Neural cell (in vitro differentiated cells): ENCODE measurements at regions not wholly inside any gene's neighbourhood (a gene's known extent, or its start where the extent isn't known, plus 50 kb on each side); places are given as distances from the start of the nearest gene placed in this dataset.

ENCODE experiments used
- H2AFZ ChIP-seq: fragments of 200-600, 300-800 bp; sonication (generic), shearing (Covaris generic); 2 replicates; pipeline ENCODE4 v1.6.0; 2014; ENCODE audit warnings: low read depth, mild to moderate bottlenecking, antibody characterized with exemption, low read length, moderate library complexity
- H3F3A ChIP-seq: fragments of 200-600 bp; shearing (Covaris generic); 2 replicates; pipeline ENCODE4 v1.6.1; 2016; ENCODE audit warnings: mild to moderate bottlenecking, moderate library complexity, mixed read lengths, antibody characterized with exemption, low read length; ENCODE audit not compliant: insufficient read depth, poor library complexity, severe bottlenecking
- H3K27ac ChIP-seq: fragments of 200-600, 300-800 bp; sonication (generic), shearing (Covaris generic); 2 replicates; pipeline ENCODE4 v1.5.1; 2014; ENCODE audit warnings: mild to moderate bottlenecking, low read length, moderate library complexity
- H3K27me3 ChIP-seq: fragments of 300-800, 200-600 bp; sonication (generic), shearing (Covaris generic); 2 replicates; pipeline ENCODE4 v1.6.0; 2014; ENCODE audit warnings: mild to moderate bottlenecking, low read depth, low read length, moderate library complexity; ENCODE audit not compliant: insufficient read depth
- H3K36me3 ChIP-seq: fragments of 300-800, 200-600 bp; sonication (generic), shearing (Covaris generic); 2 replicates; pipeline ENCODE4 v1.5.1; 2014; ENCODE audit warnings: mild to moderate bottlenecking, antibody characterized with exemption, low read length, moderate library complexity; ENCODE audit not compliant: insufficient read depth
- H3K4me2 ChIP-seq: fragments of 300-800, 200-600 bp; sonication (generic), shearing (Covaris generic); 2 replicates; pipeline ENCODE4 v1.6.0; 2014; ENCODE audit warnings: mild to moderate bottlenecking, low read length
- H3K4me3 ChIP-seq: fragments of 300-800, 200-600 bp; sonication (generic), shearing (Covaris generic); 2 replicates; pipeline ENCODE4 v1.5.1; 2014; ENCODE audit warnings: mild to moderate bottlenecking, low read length, moderate library complexity
- H3K79me2 ChIP-seq: fragments of 200-600 bp; shearing (Covaris generic); replicated peaks from 2 replicates; pipeline ENCODE4 v1.6.0; 2014; ENCODE audit warnings: mild to moderate bottlenecking, low read length, moderate library complexity; ENCODE audit not compliant: insufficient read depth
- H3K9ac ChIP-seq: fragments of 300-800, 200-600 bp; sonication (generic), shearing (Covaris generic); 2 replicates; pipeline ENCODE4 v1.6.1; 2016; ENCODE audit warnings: mild to moderate bottlenecking, low read length, mixed read lengths
- H3K9me2 ChIP-seq: fragments of 200-600 bp; shearing (Covaris generic); 2 replicates; pipeline ENCODE4 v1.6.1; 2016; ENCODE audit warnings: mild to moderate bottlenecking, low read length, mixed read lengths; ENCODE audit not compliant: insufficient read depth
- H3K9me3 ChIP-seq: fragments of 200-600, 300-800 bp; sonication (generic), shearing (Covaris generic); 2 replicates; pipeline ENCODE4 v1.6.1; 2016; ENCODE audit warnings: mild to moderate bottlenecking, mixed run types, low read length, moderate library complexity, mixed read lengths
- H4K20me1 ChIP-seq: fragments of 200-600 bp; shearing (Covaris generic); 2 replicates; pipeline ENCODE4 v1.6.1; 2016; ENCODE audit warnings: mild to moderate bottlenecking, mixed run types; ENCODE audit not compliant: insufficient read depth
- CTCF ChIP-seq: fragments of 450-650 bp; IDR thresholded peaks from 2 replicates; pipeline ENCODE4 v1.5.1; 2014; ENCODE audit warnings: antibody characterized with exemption, mild to moderate bottlenecking, moderate library complexity; ENCODE audit not compliant: poor library complexity, severe bottlenecking
- EP300 ChIP-seq: fragments of 450-650 bp; conservative IDR thresholded peaks from 2 replicates; pipeline ENCODE4 v1.6.1; 2014; ENCODE audit warnings: antibody characterized with exemption, mild to moderate bottlenecking, moderate library complexity; ENCODE audit not compliant: poor library complexity, severe bottlenecking
- EZH2 ChIP-seq: fragments of 200-600, 300-800 bp; shearing (Covaris generic), sonication (generic); IDR thresholded peaks from 2 replicates; pipeline ENCODE4 v1.6.1; 2014; ENCODE audit warnings: antibody characterized with exemption, low read length, borderline replicate concordance, mild to moderate bottlenecking; ENCODE audit not compliant: insufficient read depth, poor library complexity, severe bottlenecking
- POLR2AphosphoS5 ChIP-seq: IDR thresholded peaks from 2 replicates; pipeline ENCODE4 v1.6.1; 2012
- RAD21 ChIP-seq: fragments of 450-650 bp; conservative IDR thresholded peaks from 2 replicates; pipeline ENCODE4 v1.6.1; 2014; ENCODE audit warnings: antibody characterized with exemption, mild to moderate bottlenecking, moderate library complexity
- REST ChIP-seq: IDR thresholded peaks from 2 replicates; pipeline ENCODE4 v1.6.1; 2012; ENCODE audit warnings: borderline replicate concordance
- TAF1 ChIP-seq: IDR thresholded peaks from 2 replicates; pipeline ENCODE4 v1.6.1; 2012; ENCODE audit warnings: low read depth

GRCh38 chr2:176743671-176744070 lies 468.9 kb upstream of the HNRNPA3 start:
- H3K9ac ChIP-seq: no peak overlapping the region
- H2AFZ ChIP-seq: no peak overlapping the region
- no peaks in the 10 kb centered on the region for H3K27me3 ChIP-seq
- H3K27ac ChIP-seq: no peak overlapping the region
- H3K9me3 ChIP-seq: no peaks in the 10 kb centered on the region
- no peaks in the 10 kb centered on the region for H3F3A ChIP-seq
- no peaks in the 10 kb centered on the region for H3K79me2 ChIP-seq
- no peaks in the 10 kb centered on the region for H4K20me1 ChIP-seq
- H3K9me2 ChIP-seq: no peaks in the 10 kb centered on the region
- H3K36me3 ChIP-seq: no peaks in the 10 kb centered on the region
- H3K4me2 ChIP-seq: no peak overlapping the region
- H3K4me3 ChIP-seq: no peak overlapping the region
- TF ChIP-seq POLR2AphosphoS5 (no peak), EP300 (no peak), RAD21 (no peak), CTCF (no peak), TAF1 (no peak), EZH2 (no peak)

DNA sequence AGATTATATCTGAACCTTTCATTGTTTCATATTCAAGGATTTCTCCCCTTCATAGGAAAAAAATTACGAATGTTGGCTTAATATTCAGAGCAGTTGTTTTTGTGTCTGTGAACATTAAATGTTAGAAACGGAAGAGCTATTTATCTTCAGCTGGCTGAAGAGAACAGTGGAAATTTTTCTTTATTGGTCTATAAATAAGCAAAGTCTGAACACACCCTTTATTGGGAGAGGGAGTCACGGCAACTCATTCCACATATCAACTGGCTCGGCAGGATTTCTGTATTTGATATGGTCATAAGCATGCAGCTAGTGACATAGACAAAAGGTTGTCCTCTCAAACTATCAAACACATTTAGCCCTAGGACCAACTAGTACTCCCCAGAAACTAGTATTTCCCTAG lies 468.4 kb upstream of the HNRNPA3 start:
- Histone ChIP-seq H3K79me2 (no peaks in the 10 kb centered on the region), H3K4me2 (no peak overlapping the region), H4K20me1 (no peaks in the 10 kb centered on the region), H3K36me3 (no peaks in the 10 kb centered on the region), H2AFZ (no peak overlapping the region), H3K9me2 (no peaks in the 10 kb centered on the region), H3K9ac (no peak overlapping the region), H3F3A (no peaks in the 10 kb centered on the region), H3K4me3 (no peak overlapping the region), H3K27me3 (no peaks in the 10 kb centered on the region), H3K27ac (no peak overlapping the region), H3K9me3 (no peaks in the 10 kb centered on the region)
- TF ChIP-seq RAD21 (no peak), EP300 (no peak), REST (no peak), TAF1 (no peak), CTCF (no peak), POLR2AphosphoS5 (no peak), EZH2 (no peak)
